ENCODE measurements at regions not wholly inside any gene's neighbourhood (a gene's known extent, or its start where the extent isn't known, plus 50 kb on each side); places are given as distances from the start of the nearest gene placed in this dataset.

DNA sequence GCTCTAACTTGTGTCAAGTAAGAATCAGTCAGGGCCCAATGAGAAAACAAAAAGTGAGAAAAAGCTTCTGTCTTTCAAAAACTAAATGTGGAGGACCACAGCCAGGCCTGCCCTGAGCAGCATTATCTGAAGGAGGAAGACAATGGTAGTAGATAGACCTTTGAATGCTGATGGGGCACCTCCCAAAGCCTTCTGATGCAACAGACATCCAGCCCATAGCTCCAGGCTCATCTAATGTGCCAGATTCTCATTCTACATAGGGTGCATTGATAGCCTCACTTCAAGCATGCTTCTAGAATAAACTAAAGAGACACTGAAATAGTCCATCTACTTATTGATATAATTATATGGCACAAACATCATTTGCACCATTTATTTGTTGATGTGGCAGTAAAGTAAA lies 351.6 kb downstream of the HHIPL2 start:
- H3K4me1 Mint-ChIP-seq = no peaks in the 10 kb centered on the region
- Histone ChIP-seq H3K56ac (ENCODE audit: insufficient read length, low read depth, low read length) (no peak overlapping the region), H3K14ac (ENCODE audit: insufficient read depth, low read length) (no peak overlapping the region), H3K9me3 (ENCODE audit: control insufficient read depth, low read depth, low read length) (no peaks in the 10 kb centered on the region), H3K27me3 (ENCODE audit: insufficient read depth, low read length) (no peaks in the 10 kb centered on the region), H2BK20ac (ENCODE audit: low read depth, low read length, poor library complexity, severe bottlenecking) (no peak overlapping the region), H3K4ac (ENCODE audit: low read depth, low read length) (no peak overlapping the region), H2BK120ac (ENCODE audit: low read depth, low read length, poor library complexity, severe bottlenecking) (no peak overlapping the region), H3K4me1 (ENCODE audit: insufficient read depth, low read length) (no peaks in the 10 kb centered on the region), H4K5ac (ENCODE audit: insufficient read length, low read depth, low read length) (no peak overlapping the region), H2BK15ac (ENCODE audit: low read depth, low read length) (no peak overlapping the region), H2BK5ac (ENCODE audit: insufficient read length, low read length) (no peak overlapping the region), H3T11ph (ENCODE audit: low read length) (no peak overlapping the region), H3K27ac (ENCODE audit: insufficient read length, low read depth, low read length) (no peak overlapping the region), H3K79me1 (ENCODE audit: insufficient read depth, low read depth, low read length, poor library complexity, severe bottlenecking) (no peaks in the 10 kb centered on the region), H2AFZ (ENCODE audit: low read length) (no peak overlapping the region), H2AK5ac (ENCODE audit: insufficient read length, low read length) (no peak overlapping the region), H3K23me2 (ENCODE audit: insufficient read length, low read depth, low read length, poor library complexity, severe bottlenecking) (no peaks in the 10 kb centered on the region), H4K8ac (replicated peaks; ENCODE audit: insufficient read length, low read depth, low read length) (no peak overlapping the region), H3K23ac (ENCODE audit: insufficient read length, low read depth, low read length) (no peak overlapping the region), H4K91ac (ENCODE audit: insufficient read length, low read depth, low read length) (no peak overlapping the region), H4K20me1 (ENCODE audit: control insufficient read depth, insufficient read depth, insufficient read length) (no peaks in the 10 kb centered on the region), H3K18ac (ENCODE audit: insufficient read length, low read depth, low read length) (no peak overlapping the region), H3K79me2 (ENCODE audit: insufficient read depth, low read length) (no peaks in the 10 kb centered on the region), H2BK12ac (ENCODE audit: insufficient read length, low read depth, low read length) (no peak overlapping the region), H3K9ac (ENCODE audit: extremely low read depth, insufficient read length, low read length) (no peak overlapping the region), H3K4me2 (ENCODE audit: insufficient read depth, insufficient read length, low read length) (no peak overlapping the region)
- no peak overlapping the region for H3K27ac Mint-ChIP-seq
- H3K9me3 Mint-ChIP-seq = peaks cover 0 to 3% of the 10 kb centered on the region in 2 experiments; a peak in 3 of 5 replicates
- H3K27me3 Mint-ChIP-seq (ENCODE audit: low read depth) = no peaks in the 10 kb centered on the region
- no peak overlapping the region for H3K4me3 Mint-ChIP-seq
- DNase-seq = no peak
- no peaks in the 10 kb centered on the region for H3K36me3 Mint-ChIP-seq (ENCODE audit: insufficient read depth in 1 of 3, low read depth in 3 of 3)
- TF ChIP-seq, protein P1, sequence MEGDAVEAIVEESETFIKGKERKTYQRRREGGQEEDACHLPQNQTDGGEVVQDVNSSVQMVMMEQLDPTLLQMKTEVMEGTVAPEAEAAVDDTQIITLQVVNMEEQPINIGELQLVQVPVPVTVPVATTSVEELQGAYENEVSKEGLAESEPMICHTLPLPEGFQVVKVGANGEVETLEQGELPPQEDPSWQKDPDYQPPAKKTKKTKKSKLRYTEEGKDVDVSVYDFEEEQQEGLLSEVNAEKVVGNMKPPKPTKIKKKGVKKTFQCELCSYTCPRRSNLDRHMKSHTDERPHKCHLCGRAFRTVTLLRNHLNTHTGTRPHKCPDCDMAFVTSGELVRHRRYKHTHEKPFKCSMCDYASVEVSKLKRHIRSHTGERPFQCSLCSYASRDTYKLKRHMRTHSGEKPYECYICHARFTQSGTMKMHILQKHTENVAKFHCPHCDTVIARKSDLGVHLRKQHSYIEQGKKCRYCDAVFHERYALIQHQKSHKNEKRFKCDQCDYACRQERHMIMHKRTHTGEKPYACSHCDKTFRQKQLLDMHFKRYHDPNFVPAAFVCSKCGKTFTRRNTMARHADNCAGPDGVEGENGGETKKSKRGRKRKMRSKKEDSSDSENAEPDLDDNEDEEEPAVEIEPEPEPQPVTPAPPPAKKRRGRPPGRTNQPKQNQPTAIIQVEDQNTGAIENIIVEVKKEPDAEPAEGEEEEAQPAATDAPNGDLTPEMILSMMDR (conservative IDR thresholded peaks at IDR 0.05) = no peak
